ENCODE measurements at regions not wholly inside any gene's neighbourhood (a gene's known extent, or its start where the extent isn't known, plus 50 kb on each side); places are given as distances from the start of the nearest gene placed in this dataset.

GRCh38 chr17:71558901-71559300 lies 561.9 kb upstream of the SOX9 start:
- H3K27ac ChIP-seq (ENCODE audit: low read length) = no peak overlapping the region
- no peak for TF ChIP-seq EZH2phosphoT487 (IDR thresholded peaks at IDR 0.05; ENCODE audit: borderline replicate concordance, low read length)
- no peak for TF ChIP-seq CTCF (conservative IDR thresholded peaks at IDR 0.05; ENCODE audit: low read depth, low read length)
- no peak for TF ChIP-seq EZH2 (IDR thresholded peaks at IDR 0.05; ENCODE audit: low read length, unreplicated experiment)
- H3K4me3 ChIP-seq (ENCODE audit: low read length) = no peak overlapping the region
- intact Hi-C loops (cut with micrococcal nuclease) = no loop called here
- H3F3A ChIP-seq (ENCODE audit: low read length, unreplicated experiment) = no peaks in the 10 kb centered on the region
- H3K36me3 ChIP-seq (ENCODE audit: low read depth, low read length) = no peaks in the 10 kb centered on the region
- no peak overlapping the region for H3K4me2 ChIP-seq (ENCODE audit: low read length)
- no peaks in the 10 kb centered on the region; the same call in 1 of the 2 replicates for H3K9me2 ChIP-seq (replicated peaks; ENCODE audit: low read length)
- H3K27me3 ChIP-seq (ENCODE audit: low read length) = no peaks in the 10 kb centered on the region
- ChIA-PET CTCF (no interaction called here), POLR2A (ENCODE audit: unreplicated experiment) (no interaction called here)
- H3K9me3 ChIP-seq (ENCODE audit: low read length) = no peaks in the 10 kb centered on the region
- no peaks in the 10 kb centered on the region for H3K79me2 ChIP-seq (ENCODE audit: low read length)
- DNase-seq (no peak), ATAC-seq (no peak)
- no peak overlapping the region for H2AFZ ChIP-seq (ENCODE audit: low read length)
- no peaks in the 10 kb centered on the region for H4K20me1 ChIP-seq (ENCODE audit: low read length)
- no TSS peak for BruUV-seq (replicated peaks)
- no peaks in the 10 kb centered on the region for H3K4me1 ChIP-seq (ENCODE audit: insufficient read depth, low read length)
- no peak overlapping the region for H3K9ac ChIP-seq (ENCODE audit: low read length)

DNA sequence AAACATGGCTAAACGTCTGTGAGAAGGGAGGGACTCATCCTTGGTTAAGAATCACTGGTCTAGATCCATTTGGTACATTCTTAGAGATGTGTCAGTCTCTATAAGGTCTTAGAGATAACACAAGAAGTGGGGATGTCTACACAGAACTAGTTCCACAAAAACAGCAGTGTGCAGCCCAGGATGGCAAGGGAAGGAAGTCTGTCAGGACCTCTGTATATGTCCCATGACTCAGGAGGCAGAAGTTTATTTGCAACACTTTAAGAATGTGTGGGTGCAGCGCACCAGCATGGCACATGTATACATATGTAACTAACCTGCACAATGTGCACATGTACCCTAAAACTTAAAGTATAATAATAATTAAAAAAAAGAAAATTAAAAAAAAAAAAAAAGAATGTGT lies 548.5 kb upstream of the SOX9 start:
- intact Hi-C loops (cut with micrococcal nuclease) = loop anchor here (1.0 to 10.0 kb wide), 5 partner anchors 60 to 546 kb away; no protein-coding TSS in a partner anchor
- Histone ChIP-seq H3K4me2 (ENCODE audit: low read length) (no peak overlapping the region), H3F3A (ENCODE audit: low read length, unreplicated experiment) (no peaks in the 10 kb centered on the region), H3K9me2 (replicated peaks; ENCODE audit: low read length) (no peaks in the 10 kb centered on the region), H3K4me3 (ENCODE audit: low read length) (no peak overlapping the region), H3K27me3 (ENCODE audit: low read length) (no peaks in the 10 kb centered on the region), H4K20me1 (ENCODE audit: low read length) (no peaks in the 10 kb centered on the region), H3K9ac (ENCODE audit: low read length) (no peak overlapping the region), H3K27ac (ENCODE audit: low read length) (no peak overlapping the region), H2AFZ (ENCODE audit: low read length) (no peak overlapping the region), H3K79me2 (ENCODE audit: low read length) (no peaks in the 10 kb centered on the region), H3K4me1 (ENCODE audit: insufficient read depth, low read length) (0 out of 2 replicates have a peak, but pooled peaks cover 3% of the 10 kb centered on the region), H3K36me3 (ENCODE audit: low read depth, low read length) (no peaks in the 10 kb centered on the region), H3K9me3 (ENCODE audit: low read length) (no peaks in the 10 kb centered on the region)
- ChIA-PET CTCF (interaction anchor here (0.6 to 0.7 kb wide), 3 partner anchors 110 to 801 kb away, joined by 3 to 4 read pairs (median 4); no protein-coding TSS in a partner anchor), POLR2A (ENCODE audit: unreplicated experiment) (interaction anchor here (0.6 to 0.7 kb wide), 2 partner anchors 56 to 507 kb away, joined by 3 to 11 read pairs; no protein-coding TSS in a partner anchor)
- ATAC-seq = peak; percentile 33
- peak; percentile 25 for DNase-seq
- BruUV-seq (replicated peaks) = no TSS peak
- TF ChIP-seq EZH2 (IDR thresholded peaks at IDR 0.05; ENCODE audit: low read length, unreplicated experiment) (no peak), EZH2phosphoT487 (IDR thresholded peaks at IDR 0.05; ENCODE audit: borderline replicate concordance, low read length) (no peak), CTCF (conservative IDR thresholded peaks at IDR 0.05; ENCODE audit: low read depth, low read length) (no peak)

- Histone ChIP-seq H3F3A (ENCODE audit: low read length, unreplicated experiment) (no peaks in the 10 kb centered on the region), H2AFZ (ENCODE audit: low read length) (no peak overlapping the region), H3K9me3 (ENCODE audit: low read length) (peaks cover 6% of the 10 kb centered on the region), H3K4me1 (ENCODE audit: insufficient read depth, low read length) (no peaks in the 10 kb centered on the region), H3K4me2 (ENCODE audit: low read length) (no peak overlapping the region), H3K79me2 (ENCODE audit: low read length) (no peaks in the 10 kb centered on the region), H3K4me3 (ENCODE audit: low read length) (no peak overlapping the region), H3K36me3 (ENCODE audit: low read depth, low read length) (peaks cover 4% of the 10 kb centered on the region; the same call in 1 of the 2 replicates), H3K9me2 (replicated peaks; ENCODE audit: low read length) (no peaks in the 10 kb centered on the region), H3K27ac (ENCODE audit: low read length) (no peak overlapping the region), H4K20me1 (ENCODE audit: low read length) (no peaks in the 10 kb centered on the region), H3K9ac (ENCODE audit: low read length) (no peak overlapping the region), H3K27me3 (ENCODE audit: low read length) (no peaks in the 10 kb centered on the region)
- no TSS peak for BruUV-seq (replicated peaks)
- DNase-seq (no peak), ATAC-seq (no peak)
- TF ChIP-seq EZH2 (IDR thresholded peaks at IDR 0.05; ENCODE audit: low read length, unreplicated experiment) = no peak
- no peak for TF ChIP-seq CTCF (conservative IDR thresholded peaks at IDR 0.05; ENCODE audit: low read depth, low read length)
- TF ChIP-seq EZH2phosphoT487 (IDR thresholded peaks at IDR 0.05; ENCODE audit: borderline replicate concordance, low read length) = no peak
- intact Hi-C loops (cut with micrococcal nuclease) = loop anchor here (10.0 kb wide), 2 partner anchors 344 to 464 kb away; no protein-coding TSS in a partner anchor
- CTCF ChIA-PET = interaction anchor here (0.6 kb wide), 1 partner anchor 1309 kb away, joined by 3 read pairs; no protein-coding TSS in a partner anchor
- POLR2A ChIA-PET (ENCODE audit: unreplicated experiment) = no interaction called here
Measured at GRCh38 chr17:71578446-71578845, 542.4 kb upstream of the SOX9 start.
